Ascending aorta (tissue), 2 donors: ENCODE measurements at regions not wholly inside any gene's neighbourhood (a gene's known extent, or its start where the extent isn't known, plus 50 kb on each side); places are given as distances from the start of the nearest gene placed in this dataset.

ENCODE experiments used
- DNase-seq, 2 donors: peaks; one replicate each; pipeline ENCODE4 v3.0.0-alpha.2; 2019; ENCODE audit warnings: low spot score in 2 of 2
- H3K27ac ChIP-seq, 2 donors: fragments of 200-600 bp; sonication (generic); one replicate each; pipeline ENCODE4 v1.5.1; 2016 to 2017; ENCODE audit warnings: mild to moderate bottlenecking in 1 of 2
- H3K27me3 ChIP-seq: fragments of 200-600 bp; sonication (generic); one replicate; pipeline ENCODE4 v1.5.1; 2017
- H3K36me3 ChIP-seq, 2 donors: fragments of 200-600 bp; sonication (generic); one replicate each; pipeline ENCODE4 v1.5.1; 2016
- H3K4me1 ChIP-seq, 2 donors: fragments of 200-600 bp; sonication (generic); one replicate each; pipeline ENCODE4 v1.5.1; 2016 to 2017; ENCODE audit warnings: mild to moderate bottlenecking in 1 of 2
- H3K4me3 ChIP-seq, 2 donors: fragments of 200-600 bp; sonication (generic); one replicate each; pipeline ENCODE4 v1.5.1; 2016 to 2017; ENCODE audit warnings: mild to moderate bottlenecking in 1 of 2
- H3K9me3 ChIP-seq, 2 donors: fragments of 200-600 bp; sonication (generic); one replicate each; pipeline ENCODE4 v1.5.1; 2016
- intact Hi-C: fragments of 100-400 bp; cut with DNase I; formaldehyde crosslinking; loops from one replicate; pipeline ENCODE4 v1.15.1; 2023
- TF ChIP-seq, protein P1 (sequence below), 3 experiments: fragments of 200-600 bp in 2 of 3; fragments of 450-650 bp in 1 of 3; sonication (generic) in 2 of 3; IDR thresholded peaks; one replicate each; pipeline ENCODE4 v1.5.1; 2016 to 2019; ENCODE audit warnings: antibody characterized with exemption in 3 of 3, mild to moderate bottlenecking in 1 of 3, moderate library complexity in 1 of 3

DNA sequence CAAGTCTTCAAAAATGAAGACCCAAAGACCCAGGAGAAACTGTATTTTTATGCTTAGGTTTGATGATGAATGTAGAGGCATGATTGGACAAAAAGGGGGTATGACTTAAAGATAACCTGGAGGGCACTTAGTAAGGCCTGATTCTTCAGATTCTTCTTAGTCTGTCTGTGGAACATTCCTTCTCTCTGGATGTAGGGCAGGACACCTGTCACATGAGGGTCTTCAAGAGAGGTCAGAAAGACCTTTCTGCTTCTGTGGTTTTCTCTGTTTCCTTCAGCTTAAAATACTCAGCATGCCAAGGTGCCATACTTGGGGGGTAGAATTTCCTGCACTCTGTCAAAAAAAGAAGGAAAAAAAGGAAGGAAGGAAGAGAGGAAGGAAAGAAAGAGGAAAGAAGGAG is 78.1 kb downstream of the BLID start:
- H3K9me3 ChIP-seq, result no peaks in the 10 kb centered on the region
- H3K27ac ChIP-seq, result peak overlapping the region; percentile 25 to 56
- no peak for DNase-seq
- peaks cover 0 to 21% of the 10 kb centered on the region in 2 donors for H3K4me1 ChIP-seq
- TF ChIP-seq, protein P1, sequence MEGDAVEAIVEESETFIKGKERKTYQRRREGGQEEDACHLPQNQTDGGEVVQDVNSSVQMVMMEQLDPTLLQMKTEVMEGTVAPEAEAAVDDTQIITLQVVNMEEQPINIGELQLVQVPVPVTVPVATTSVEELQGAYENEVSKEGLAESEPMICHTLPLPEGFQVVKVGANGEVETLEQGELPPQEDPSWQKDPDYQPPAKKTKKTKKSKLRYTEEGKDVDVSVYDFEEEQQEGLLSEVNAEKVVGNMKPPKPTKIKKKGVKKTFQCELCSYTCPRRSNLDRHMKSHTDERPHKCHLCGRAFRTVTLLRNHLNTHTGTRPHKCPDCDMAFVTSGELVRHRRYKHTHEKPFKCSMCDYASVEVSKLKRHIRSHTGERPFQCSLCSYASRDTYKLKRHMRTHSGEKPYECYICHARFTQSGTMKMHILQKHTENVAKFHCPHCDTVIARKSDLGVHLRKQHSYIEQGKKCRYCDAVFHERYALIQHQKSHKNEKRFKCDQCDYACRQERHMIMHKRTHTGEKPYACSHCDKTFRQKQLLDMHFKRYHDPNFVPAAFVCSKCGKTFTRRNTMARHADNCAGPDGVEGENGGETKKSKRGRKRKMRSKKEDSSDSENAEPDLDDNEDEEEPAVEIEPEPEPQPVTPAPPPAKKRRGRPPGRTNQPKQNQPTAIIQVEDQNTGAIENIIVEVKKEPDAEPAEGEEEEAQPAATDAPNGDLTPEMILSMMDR (IDR thresholded peaks at IDR 0.05), result no peak
- H3K27me3 ChIP-seq, result no peaks in the 10 kb centered on the region
- intact Hi-C loops, result loop anchor here (5.0 kb wide), 1 partner anchor 381 kb away; no protein-coding TSS in a partner anchor
- no peaks in the 10 kb centered on the region for H3K36me3 ChIP-seq
- no peak overlapping the region for H3K4me3 ChIP-seq

DNA sequence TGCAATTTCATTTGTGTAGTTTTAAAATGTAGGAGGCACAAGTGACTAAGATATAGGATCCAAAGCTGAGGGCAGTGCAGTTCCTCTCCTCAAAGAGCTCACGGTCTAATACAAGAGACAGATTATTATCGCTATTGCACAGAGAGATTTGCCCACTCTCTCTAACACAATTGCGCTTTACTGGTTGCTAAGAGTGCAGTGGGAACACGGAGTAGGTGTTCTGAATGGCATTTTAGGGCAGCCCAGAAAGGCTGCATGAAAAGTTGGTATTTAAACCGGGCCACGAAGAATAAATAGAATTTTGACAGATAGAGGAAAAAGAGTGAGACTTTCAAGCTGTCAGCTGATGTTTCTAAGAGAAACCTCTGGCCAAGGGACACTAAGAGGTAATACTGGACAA is 79.5 kb downstream of the BLID start:
- peak overlapping the region in 1 of 2 donors; percentile 31 for H3K27ac ChIP-seq
- intact Hi-C loops, result loop anchor here (5.0 kb wide), 1 partner anchor 379 kb away; no protein-coding TSS in a partner anchor
- TF ChIP-seq, protein P1 (IDR thresholded peaks at IDR 0.05), result no peak
- no peak for DNase-seq
- peaks cover 0 to 21% of the 10 kb centered on the region in 2 donors for H3K4me1 ChIP-seq
- H3K27me3 ChIP-seq, result no peaks in the 10 kb centered on the region
- H3K36me3 ChIP-seq, result no peaks in the 10 kb centered on the region
- H3K4me3 ChIP-seq, result no peak overlapping the region
- no peaks in the 10 kb centered on the region for H3K9me3 ChIP-seq

DNA sequence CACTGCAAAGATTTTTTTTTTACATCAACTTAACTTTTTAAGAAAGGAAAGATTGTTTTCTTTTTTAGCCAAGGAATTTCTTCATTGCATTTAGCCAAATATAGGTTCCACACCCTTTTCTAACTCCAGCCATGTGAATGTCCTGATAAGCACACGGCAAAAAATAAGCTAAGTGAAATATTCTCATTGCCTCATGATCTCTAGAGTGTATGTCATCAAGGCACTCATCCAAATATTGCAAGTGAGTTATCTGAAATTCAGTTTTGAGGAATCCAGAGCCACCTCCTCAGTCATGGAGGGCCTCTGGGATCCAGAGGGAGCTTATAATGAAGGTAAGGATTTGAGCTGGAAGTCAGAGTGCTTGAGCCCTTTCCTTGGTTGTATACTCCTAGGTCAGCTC is 80.0 kb downstream of the BLID start:
- Histone ChIP-seq H3K36me3 (no peaks in the 10 kb centered on the region), H3K9me3 (no peaks in the 10 kb centered on the region), H3K27me3 (no peaks in the 10 kb centered on the region), H3K4me3 (no peak overlapping the region), H3K27ac (peak overlapping the region in 1 of 2 donors; percentile 31), H3K4me1 (peaks cover 0 to 21% of the 10 kb centered on the region in 2 donors)
- DNase-seq, result no peak
- intact Hi-C loops, result loop anchor here (5.0 kb wide), 1 partner anchor 379 kb away; no protein-coding TSS in a partner anchor
- TF ChIP-seq, protein P1 (IDR thresholded peaks at IDR 0.05), result no peak

DNA sequence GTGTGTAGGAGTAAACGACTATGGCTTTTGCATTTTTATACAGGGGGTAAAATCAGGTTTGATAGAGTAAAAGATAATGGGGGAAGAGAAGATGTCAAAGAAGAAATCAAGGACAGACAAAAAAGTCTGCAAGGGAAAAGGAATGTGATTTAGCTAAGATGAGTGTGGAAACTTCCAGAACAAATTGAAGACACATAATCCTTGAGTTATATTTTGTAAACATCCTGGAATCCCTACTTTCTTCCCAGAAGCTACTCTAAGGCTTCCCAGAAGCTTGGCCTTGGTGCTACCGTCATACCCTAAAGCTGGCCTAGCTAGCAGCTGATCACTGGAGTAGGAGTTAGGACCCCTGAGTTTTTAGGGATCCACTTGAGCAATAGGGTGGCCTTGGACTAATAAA is 82.4 kb downstream of the BLID start:
- TF ChIP-seq, protein P1 (IDR thresholded peaks at IDR 0.05), result no peak
- no peak overlapping the region for H3K27ac ChIP-seq
- no peaks in the 10 kb centered on the region for H3K27me3 ChIP-seq
- no peaks in the 10 kb centered on the region for H3K9me3 ChIP-seq
- DNase-seq, result no peak
- H3K4me3 ChIP-seq, result no peak overlapping the region
- H3K36me3 ChIP-seq, result no peaks in the 10 kb centered on the region
- intact Hi-C loops, result no loop called here
- peaks cover 0 to 16% of the 10 kb centered on the region in 2 donors for H3K4me1 ChIP-seq

DNA sequence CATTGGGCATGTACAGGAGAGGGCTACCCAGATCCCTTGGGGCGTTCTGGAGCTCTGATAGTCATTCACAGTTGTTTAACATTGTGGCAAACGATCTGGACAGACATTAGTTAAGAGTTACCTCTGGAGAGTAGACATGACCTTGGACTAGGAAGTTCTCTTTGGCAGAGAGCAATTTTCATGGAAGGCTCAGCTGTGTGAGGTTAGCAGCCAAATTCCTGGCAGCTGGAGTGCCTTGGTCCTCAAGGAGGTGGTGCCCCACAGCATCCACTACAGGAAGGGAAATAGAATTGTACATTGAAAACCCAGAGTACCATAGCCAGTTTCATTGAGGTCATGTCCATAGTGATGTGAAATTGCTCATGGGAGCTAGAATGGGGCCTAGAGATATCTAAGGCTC is 82.8 kb downstream of the BLID start:
- no peaks in the 10 kb centered on the region for H3K27me3 ChIP-seq
- TF ChIP-seq, protein P1 (IDR thresholded peaks at IDR 0.05), result no peak
- intact Hi-C loops, result no loop called here
- no peaks in the 10 kb centered on the region for H3K9me3 ChIP-seq
- DNase-seq, result no peak
- H3K4me3 ChIP-seq, result no peak overlapping the region
- no peak overlapping the region for H3K27ac ChIP-seq
- peaks cover 0 to 16% of the 10 kb centered on the region in 2 donors for H3K4me1 ChIP-seq
- H3K36me3 ChIP-seq, result no peaks in the 10 kb centered on the region

DNA sequence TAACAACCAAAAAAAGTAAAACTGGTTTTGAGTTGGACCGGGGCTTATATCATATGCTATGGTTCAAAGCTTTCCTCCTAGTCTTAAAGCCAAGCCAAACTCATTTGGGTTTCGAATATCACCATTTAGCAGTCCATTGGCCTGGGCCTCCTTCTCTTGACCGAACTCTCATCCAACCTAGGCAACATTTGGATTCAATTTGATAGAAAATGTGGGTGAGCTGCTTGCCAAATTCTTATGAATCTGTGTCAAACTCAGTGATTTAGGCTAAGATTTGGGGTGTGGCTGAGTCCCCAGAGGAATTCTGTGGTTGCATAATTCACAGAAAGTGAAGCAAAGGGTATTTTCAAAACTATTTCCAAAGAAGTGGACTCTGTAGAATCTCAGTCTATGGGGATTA is 83.7 kb downstream of the BLID start:
- H3K27me3 ChIP-seq, result no peaks in the 10 kb centered on the region
- TF ChIP-seq, protein P1 (IDR thresholded peaks at IDR 0.05), result no peak
- intact Hi-C loops, result no loop called here
- no peaks in the 10 kb centered on the region for H3K36me3 ChIP-seq
- peaks cover 0 to 16% of the 10 kb centered on the region in 2 donors for H3K4me1 ChIP-seq
- no peak overlapping the region for H3K4me3 ChIP-seq
- no peak for DNase-seq
- no peak overlapping the region for H3K27ac ChIP-seq
- no peaks in the 10 kb centered on the region for H3K9me3 ChIP-seq
